Peyer's patch (tissue), 4 donors: ENCODE measurements at regions not wholly inside any gene's neighbourhood (a gene's known extent, or its start where the extent isn't known, plus 50 kb on each side); places are given as distances from the start of the nearest gene placed in this dataset.

ENCODE experiments used
- CTCF ChIP-seq, 6 experiments: fragments of 450-650 bp in 4 of 6; fragments of 200-600 bp in 2 of 6; sonication (generic) in 1 of 6; IDR thresholded peaks; one replicate each; pipeline ENCODE4 v1.5.1; 2017 to 2019; ENCODE audit warnings: antibody characterized with exemption in 6 of 6, mild to moderate bottlenecking in 3 of 6, moderate library complexity in 1 of 6
- POLR2A ChIP-seq, 2 donors: fragments of 450-650 bp; IDR thresholded peaks; one replicate each; pipeline ENCODE4 v1.5.1; 2017; ENCODE audit warnings: antibody characterized with exemption in 2 of 2, mild to moderate bottlenecking in 2 of 2, moderate library complexity in 2 of 2

GRCh38 chr17:77719806-77720205 lies 238.7 kb upstream of the TNRC6C start:
- TF ChIP-seq CTCF (IDR thresholded peaks at IDR 0.05), result no peak
- no peak for TF ChIP-seq POLR2A (IDR thresholded peaks at IDR 0.05)
